SW480 (cell line): ENCODE measurements at regions not wholly inside any gene's neighbourhood (a gene's known extent, or its start where the extent isn't known, plus 50 kb on each side); places are given as distances from the start of the nearest gene placed in this dataset.
"Not testable (repeated sequence)": the region's sequence is repeated elsewhere in the genome, so short reads cannot be mapped to it uniquely, and the experiment has no call there.

Source experiments
- DNase-seq: peaks from one replicate; pipeline ENCODE4 v3.0.0-alpha.2; 2016; ENCODE audit warnings: low spot score

- DNase-seq = no peak
Observed at GRCh38 chr2:40955042-40955441, 503.2 kb upstream of the SLC8A1 start.

GRCh38 chr2:40955635-40956034, 503.7 kb upstream of the SLC8A1 start:
- DNase-seq = no peak

- no peak for DNase-seq
Observed at GRCh38 chr2:40957508-40957907, 505.6 kb upstream of the SLC8A1 start.

GRCh38 chr2:40962026-40962425, 510.1 kb upstream of the SLC8A1 start:
- DNase-seq = no peak

GRCh38 chr2:40964509-40965250, 512.8 kb upstream of the SLC8A1 start:
- no peak for DNase-seq

GRCh38 chr2:40967451-40967850, 515.6 kb upstream of the SLC8A1 start:
- DNase-seq = no peak

- DNase-seq = no peak
Observed at GRCh38 chr2:40975151-40975550, 523.3 kb upstream of the SLC8A1 start.

- no peak for DNase-seq
Observed at GRCh38 chr2:40997362-40997761, 545.5 kb upstream of the SLC8A1 start.

- DNase-seq = no peak
Observed at GRCh38 chr2:41000374-41000773, 548.5 kb upstream of the SLC8A1 start.

- no peak for DNase-seq
Observed at GRCh38 chr2:41000906-41001305, 549.0 kb upstream of the SLC8A1 start.

- no peak for DNase-seq
Observed at GRCh38 chr2:41004700-41005099, 552.8 kb upstream of the SLC8A1 start.

GRCh38 chr2:41020358-41020757, 568.5 kb upstream of the SLC8A1 start:
- DNase-seq = no peak

- no peak for DNase-seq
Observed at GRCh38 chr2:41024816-41025215, 572.9 kb upstream of the SLC8A1 start.

- DNase-seq = no peak
Observed at GRCh38 chr2:41026613-41027012, 574.7 kb upstream of the SLC8A1 start.

- no peak for DNase-seq
Observed at GRCh38 chr2:41027095-41027494, 575.2 kb upstream of the SLC8A1 start.

- no peak for DNase-seq
Observed at GRCh38 chr2:41031282-41031681, 579.4 kb upstream of the SLC8A1 start.

GRCh38 chr2:41032715-41033114, 580.8 kb upstream of the SLC8A1 start:
- DNase-seq = no peak

- DNase-seq = no peak
Observed at GRCh38 chr2:41033127-41033526, 581.2 kb upstream of the SLC8A1 start.

- no peak for DNase-seq
Observed at GRCh38 chr2:41038408-41038807, 586.5 kb upstream of the SLC8A1 start.

- DNase-seq = not testable (repeated sequence)
Observed at GRCh38 chr2:41039750-41040149, 587.9 kb upstream of the SLC8A1 start.

GRCh38 chr2:41040782-41041520, 589.1 kb upstream of the SLC8A1 start:
- DNase-seq = no peak

GRCh38 chr2:41042343-41042742, 590.5 kb upstream of the SLC8A1 start:
- no peak for DNase-seq

GRCh38 chr2:41061356-41061755, 609.5 kb upstream of the SLC8A1 start:
- DNase-seq = no peak

GRCh38 chr2:41062336-41062735, 610.4 kb upstream of the SLC8A1 start:
- DNase-seq = no peak
